ENCODE measurements at regions not wholly inside any gene's neighbourhood (a gene's known extent, or its start where the extent isn't known, plus 50 kb on each side); places are given as distances from the start of the nearest gene placed in this dataset.

DNA sequence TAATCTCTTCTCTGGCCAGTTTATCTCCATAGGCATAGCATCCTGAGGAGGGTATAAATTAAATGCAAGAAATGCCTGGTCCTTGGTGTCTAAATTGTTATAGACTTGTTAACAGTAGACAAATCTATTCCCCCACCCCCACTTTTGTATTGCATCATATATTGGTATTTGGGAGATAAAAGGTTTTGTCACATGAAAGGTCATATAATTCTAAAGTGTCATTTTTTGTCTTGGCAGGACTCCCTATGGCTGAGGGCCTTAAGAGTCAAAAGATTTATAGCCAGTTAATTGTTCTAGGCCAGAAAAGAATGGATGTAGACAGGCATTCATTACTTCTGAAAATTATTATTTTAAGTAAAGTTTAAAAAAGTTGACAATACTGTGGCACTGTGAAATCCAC lies 90.3 kb upstream of the MOCS2 start:
- TF ChIP-seq, protein P1, sequence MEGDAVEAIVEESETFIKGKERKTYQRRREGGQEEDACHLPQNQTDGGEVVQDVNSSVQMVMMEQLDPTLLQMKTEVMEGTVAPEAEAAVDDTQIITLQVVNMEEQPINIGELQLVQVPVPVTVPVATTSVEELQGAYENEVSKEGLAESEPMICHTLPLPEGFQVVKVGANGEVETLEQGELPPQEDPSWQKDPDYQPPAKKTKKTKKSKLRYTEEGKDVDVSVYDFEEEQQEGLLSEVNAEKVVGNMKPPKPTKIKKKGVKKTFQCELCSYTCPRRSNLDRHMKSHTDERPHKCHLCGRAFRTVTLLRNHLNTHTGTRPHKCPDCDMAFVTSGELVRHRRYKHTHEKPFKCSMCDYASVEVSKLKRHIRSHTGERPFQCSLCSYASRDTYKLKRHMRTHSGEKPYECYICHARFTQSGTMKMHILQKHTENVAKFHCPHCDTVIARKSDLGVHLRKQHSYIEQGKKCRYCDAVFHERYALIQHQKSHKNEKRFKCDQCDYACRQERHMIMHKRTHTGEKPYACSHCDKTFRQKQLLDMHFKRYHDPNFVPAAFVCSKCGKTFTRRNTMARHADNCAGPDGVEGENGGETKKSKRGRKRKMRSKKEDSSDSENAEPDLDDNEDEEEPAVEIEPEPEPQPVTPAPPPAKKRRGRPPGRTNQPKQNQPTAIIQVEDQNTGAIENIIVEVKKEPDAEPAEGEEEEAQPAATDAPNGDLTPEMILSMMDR (conservative IDR thresholded peaks at IDR 0.05; ENCODE audit: low read length): no peak
- no peak for TF ChIP-seq EZH2phosphoT487 (IDR thresholded peaks at IDR 0.05; ENCODE audit: borderline replicate concordance, low read depth, low read length)

All from OCI-LY7 (cell line).